22Rv1 (cell line): ENCODE measurements at regions not wholly inside any gene's neighbourhood (a gene's known extent, or its start where the extent isn't known, plus 50 kb on each side); places are given as distances from the start of the nearest gene placed in this dataset.
"Not testable (repeated sequence)": the region's sequence is repeated elsewhere in the genome, so short reads cannot be mapped to it uniquely, and the experiment has no call there.

ENCODE experiments used
- CTCF ChIP-seq: fragments of 450-650 bp; IDR thresholded peaks from 2 replicates; pipeline ENCODE4 v1.5.1; 2017; ENCODE audit warnings: mild to moderate bottlenecking
- ZFX ChIP-seq: fragments of 450-650 bp; IDR thresholded peaks from 2 replicates; pipeline ENCODE4 v1.6.1; 2017; ENCODE audit warnings: antibody characterized with exemption, borderline replicate concordance

DNA sequence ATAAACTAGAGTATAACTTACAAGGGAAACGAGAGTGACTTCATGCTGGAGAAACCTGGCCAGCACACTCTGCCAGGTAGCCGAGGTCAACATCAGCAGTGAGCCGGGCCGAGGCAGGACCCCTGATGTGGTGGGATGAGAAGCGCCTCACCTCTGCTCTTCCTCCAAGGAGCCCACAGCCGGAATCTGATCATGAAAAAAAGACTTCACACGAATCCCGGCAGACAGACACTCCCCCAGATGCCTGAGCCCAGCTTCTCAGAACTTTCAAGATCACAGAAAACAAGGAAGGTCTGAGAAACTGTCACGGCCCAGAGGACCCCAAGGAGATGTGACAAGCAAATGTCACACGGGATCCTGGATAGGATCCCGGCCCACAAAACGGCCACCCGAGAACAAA, 116.9 kb upstream of the FAM20C start:
- TF ChIP-seq CTCF, ZFX: not testable (repeated sequence)
